PFSK-1 (cell line): ENCODE measurements at regions not wholly inside any gene's neighbourhood (a gene's known extent, or its start where the extent isn't known, plus 50 kb on each side); places are given as distances from the start of the nearest gene placed in this dataset.

ENCODE experiments used
- FOXP2 ChIP-seq: optimal IDR thresholded peaks from 2 replicates; pipeline ENCODE3; 2011; ENCODE audit warnings: borderline replicate concordance, control low read depth, inconsistent platforms; ENCODE audit not compliant: insufficient read depth; ENCODE audit errors: extremely low read length, extremely low read depth
- POLR2AphosphoS5 ChIP-seq: IDR thresholded peaks from 2 replicates; pipeline ENCODE4 v1.6.1; 2012; ENCODE audit warnings: low read depth, mild to moderate bottlenecking, control low read depth, low read length, moderate library complexity
- REST ChIP-seq, 2 experiments: IDR thresholded peaks; 2 replicates each; pipeline versions ENCODE4 v1.6.1 to v1.8.0; 2011 to 2012; ENCODE audit warnings: low read depth in 2 of 2, low read length in 2 of 2, control low read depth in 1 of 2, inconsistent platforms in 1 of 2, mild to moderate bottlenecking in 1 of 2, moderate library complexity in 1 of 2; ENCODE audit not compliant: insufficient read depth in 1 of 2
- SIN3A ChIP-seq: IDR thresholded peaks from 2 replicates; pipeline ENCODE4 v1.6.1; 2012; ENCODE audit warnings: mild to moderate bottlenecking, low read length, moderate library complexity, borderline replicate concordance; ENCODE audit not compliant: insufficient read depth
- TAF1 ChIP-seq: IDR thresholded peaks from 2 replicates; pipeline ENCODE4 v1.6.1; 2012; ENCODE audit warnings: low read length, control low read depth, borderline replicate concordance; ENCODE audit not compliant: insufficient read depth

- no peak for TF ChIP-seq TAF1
- no peak for TF ChIP-seq POLR2AphosphoS5
- TF ChIP-seq FOXP2: no peak
- TF ChIP-seq REST (IDR thresholded peaks at IDR 0.05; ENCODE audit: insufficient read depth in 1 of 2, low read depth in 2 of 2, low read length in 2 of 2): no peak
- no peak for TF ChIP-seq SIN3A
Observed at GRCh38 chr4:20544645-20545044, 155.6 kb upstream of the PACRGL start.
